ENCODE measurements at regions not wholly inside any gene's neighbourhood (a gene's known extent, or its start where the extent isn't known, plus 50 kb on each side); places are given as distances from the start of the nearest gene placed in this dataset.

GRCh38 chr1:194830387-194830786, 1644.0 kb upstream of the B3GALT2 start:
- TF ChIP-seq CTCF (IDR thresholded peaks at IDR 0.05 in 4 of 5, conservative IDR thresholded peaks at IDR 0.05 in 1 of 5): no peak
- no peak for TF ChIP-seq POLR2A (IDR thresholded peaks at IDR 0.05)
